GM12878 (cell line): ENCODE measurements at regions not wholly inside any gene's neighbourhood (a gene's known extent, or its start where the extent isn't known, plus 50 kb on each side); places are given as distances from the start of the nearest gene placed in this dataset.

ENCODE experiments used
- BACH1 ChIP-seq: fragments of 450-650 bp; IDR thresholded peaks from 2 replicates; pipeline ENCODE4 v1.6.1; 2017; ENCODE audit warnings: mild to moderate bottlenecking, borderline replicate concordance
- BRCA1 ChIP-seq: IDR thresholded peaks from 2 replicates; pipeline ENCODE4 v1.6.1; 2011; ENCODE audit warnings: low read depth, low read length, improper control_type of control experiment
- CEBPB ChIP-seq, 2 experiments: fragments of 150-350 bp in 1 of 2; IDR thresholded peaks; 2 replicates each; pipeline ENCODE4 v1.6.1; 2012 to 2014; ENCODE audit warnings: low read depth in 2 of 2, low read length in 2 of 2, borderline replicate concordance in 1 of 2, inconsistent platforms in 1 of 2
- CEBPZ ChIP-seq: fragments of 150-350 bp; IDR thresholded peaks from 2 replicates; pipeline ENCODE4 v1.6.1; 2016; ENCODE audit warnings: low read depth, low read length
- CREB1 ChIP-seq: IDR thresholded peaks from 2 replicates; pipeline ENCODE4 v1.6.1; 2012; ENCODE audit warnings: low read depth, mild to moderate bottlenecking, inconsistent platforms
- EP300 ChIP-seq, 2 experiments: fragments of 150-350 bp in 1 of 2; IDR thresholded peaks; 2 replicates each; pipeline ENCODE4 v1.6.1; 2011 to 2012; ENCODE audit warnings: low read depth in 2 of 2, low read length in 2 of 2, borderline replicate concordance in 1 of 2, improper control_type of control experiment in 1 of 2, inconsistent platforms in 1 of 2; ENCODE audit not compliant: control insufficient read depth in 1 of 2
- POLR2AphosphoS5 ChIP-seq: IDR thresholded peaks from 2 replicates; pipeline ENCODE4 v1.6.1; 2011; ENCODE audit warnings: mild to moderate bottlenecking, low read length, inconsistent platforms
- SRF ChIP-seq, 2 experiments: IDR thresholded peaks; 2 replicates each; pipeline ENCODE4 v1.6.1; 2011; ENCODE audit warnings: low read depth in 2 of 2, low read length in 2 of 2, mild to moderate bottlenecking in 1 of 2, moderate library complexity in 1 of 2
- SUZ12 ChIP-seq: fragments of 200-600 bp; sonication (generic); IDR thresholded peaks from one replicate; pipeline ENCODE4 v1.6.1; 2018; ENCODE audit warnings: antibody characterized with exemption, mild to moderate bottlenecking; ENCODE audit not compliant: unreplicated experiment
- ZNF24 ChIP-seq: fragments of 450-650 bp; IDR thresholded peaks from 2 replicates; pipeline ENCODE4 v1.6.1; 2017; ENCODE audit warnings: antibody characterized with exemption, mild to moderate bottlenecking
- TF ChIP-seq, protein P1 (sequence below), 3 experiments: IDR thresholded peaks in 2 of 3; conservative IDR thresholded peaks in 1 of 3; 2 replicates each; pipeline ENCODE4 v1.5.1; 2011; ENCODE audit warnings: low read depth in 3 of 3, low read length in 3 of 3, mild to moderate bottlenecking in 3 of 3, control low read depth in 2 of 3, moderate library complexity in 2 of 3, inconsistent platforms in 1 of 3, mixed read lengths in 1 of 3; ENCODE audit not compliant: control insufficient read depth in 2 of 3, insufficient read depth in 1 of 3; ENCODE audit errors: extremely low read depth in 1 of 3

- TF ChIP-seq CREB1 = no peak
- TF ChIP-seq, protein P1, sequence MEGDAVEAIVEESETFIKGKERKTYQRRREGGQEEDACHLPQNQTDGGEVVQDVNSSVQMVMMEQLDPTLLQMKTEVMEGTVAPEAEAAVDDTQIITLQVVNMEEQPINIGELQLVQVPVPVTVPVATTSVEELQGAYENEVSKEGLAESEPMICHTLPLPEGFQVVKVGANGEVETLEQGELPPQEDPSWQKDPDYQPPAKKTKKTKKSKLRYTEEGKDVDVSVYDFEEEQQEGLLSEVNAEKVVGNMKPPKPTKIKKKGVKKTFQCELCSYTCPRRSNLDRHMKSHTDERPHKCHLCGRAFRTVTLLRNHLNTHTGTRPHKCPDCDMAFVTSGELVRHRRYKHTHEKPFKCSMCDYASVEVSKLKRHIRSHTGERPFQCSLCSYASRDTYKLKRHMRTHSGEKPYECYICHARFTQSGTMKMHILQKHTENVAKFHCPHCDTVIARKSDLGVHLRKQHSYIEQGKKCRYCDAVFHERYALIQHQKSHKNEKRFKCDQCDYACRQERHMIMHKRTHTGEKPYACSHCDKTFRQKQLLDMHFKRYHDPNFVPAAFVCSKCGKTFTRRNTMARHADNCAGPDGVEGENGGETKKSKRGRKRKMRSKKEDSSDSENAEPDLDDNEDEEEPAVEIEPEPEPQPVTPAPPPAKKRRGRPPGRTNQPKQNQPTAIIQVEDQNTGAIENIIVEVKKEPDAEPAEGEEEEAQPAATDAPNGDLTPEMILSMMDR (IDR thresholded peaks at IDR 0.05 in 2 of 3, conservative IDR thresholded peaks at IDR 0.05 in 1 of 3; ENCODE audit: control insufficient read depth in 2 of 3, extremely low read depth in 1 of 3, insufficient read depth in 1 of 3, low read depth in 3 of 3, low read length in 3 of 3) = no peak
- no peak for TF ChIP-seq EP300 (IDR thresholded peaks at IDR 0.05; ENCODE audit: borderline replicate concordance in 1 of 2, control insufficient read depth in 1 of 2, low read depth in 2 of 2, low read length in 2 of 2)
- no peak for TF ChIP-seq CEBPZ
- no peak for TF ChIP-seq BRCA1
- no peak for TF ChIP-seq CEBPB (IDR thresholded peaks at IDR 0.05; ENCODE audit: borderline replicate concordance in 1 of 2, low read depth in 2 of 2, low read length in 2 of 2)
- no peak for TF ChIP-seq BACH1
- TF ChIP-seq SUZ12 = no peak
- no peak for TF ChIP-seq ZNF24
- TF ChIP-seq POLR2AphosphoS5 = no peak
- no peak for TF ChIP-seq SRF (IDR thresholded peaks at IDR 0.05; ENCODE audit: low read depth in 2 of 2, low read length in 2 of 2)
These were observed 397.0 kb upstream of the KHDRBS2 start for GRCh38 chr6:62683063-62683462.
